ENCODE measurements at regions not wholly inside any gene's neighbourhood (a gene's known extent, or its start where the extent isn't known, plus 50 kb on each side); places are given as distances from the start of the nearest gene placed in this dataset.

GRCh38 chr14:95380350-95381042 lies 60.8 kb upstream of the CLMN start:
- WGBS, result 90% methylated on average over 4 of the region's 5 CpGs
- H3K79me1 ChIP-seq (replicated peaks; ENCODE audit: low read length, poor library complexity, severe bottlenecking), result no peaks in the 10 kb centered on the region
- no peak for DNase-seq

GRCh38 chr14:95379634-95380033 lies 59.9 kb upstream of the CLMN start:
- no peak overlapping the region for H3K4ac ChIP-seq (ENCODE audit: low read depth in 1 of 2, low read length in 2 of 2)
- no peak overlapping the region for H2BK5ac ChIP-seq (ENCODE audit: low read depth, low read length, poor library complexity, severe bottlenecking)
- H3K9me3 ChIP-seq (ENCODE audit: control insufficient read depth, low read length), result peaks cover 19% of the 10 kb centered on the region
- H3K23ac ChIP-seq (ENCODE audit: low read length in 2 of 2), result no peak overlapping the region
- H2BK120ac ChIP-seq (ENCODE audit: low read depth, low read length), result no peak overlapping the region
- no peak overlapping the region for H2BK12ac ChIP-seq (ENCODE audit: low read length in 2 of 2)
- H4K8ac ChIP-seq (ENCODE audit: low read length), result no peak overlapping the region
- no peak overlapping the region for H2AK5ac ChIP-seq (ENCODE audit: low read length, severe bottlenecking)
- peaks cover 6 to 15% of the 10 kb centered on the region in 2 experiments for H3K27me3 ChIP-seq (ENCODE audit: control insufficient read depth in 1 of 2, insufficient read depth in 1 of 2, low read length in 2 of 2)
- H3K4me3 ChIP-seq (ENCODE audit: insufficient read depth in 1 of 2, low read depth in 1 of 2, low read length in 2 of 2), result no peak overlapping the region
- no peak overlapping the region for H2BK15ac ChIP-seq (ENCODE audit: low read depth, poor library complexity, severe bottlenecking)
- no peak overlapping the region for H3K14ac ChIP-seq (ENCODE audit: low read length in 2 of 2)
- H3K18ac ChIP-seq (ENCODE audit: low read depth in 1 of 2, low read length in 2 of 2), result no peak overlapping the region
- H3K79me1 ChIP-seq (replicated peaks; ENCODE audit: low read length, poor library complexity, severe bottlenecking), result no peaks in the 10 kb centered on the region
- H3K9ac ChIP-seq (ENCODE audit: low read length), result no peak overlapping the region
- no peak overlapping the region for H3K4me2 ChIP-seq (ENCODE audit: low read length, poor library complexity, severe bottlenecking)
- no peaks in the 10 kb centered on the region for H3K36me3 ChIP-seq (ENCODE audit: control insufficient read depth in 1 of 2, insufficient read depth in 2 of 2, low read depth in 1 of 2, low read length in 2 of 2)
- H2AFZ ChIP-seq (ENCODE audit: low read depth, low read length), result no peak overlapping the region
- no peaks in the 10 kb centered on the region for H3K4me1 ChIP-seq (ENCODE audit: control insufficient read depth, insufficient read depth, low read depth, low read length)
- H4K91ac ChIP-seq (ENCODE audit: low read length), result no peak overlapping the region
- no peak overlapping the region for H3K27ac ChIP-seq (ENCODE audit: low read length, poor library complexity, severe bottlenecking)
- DNase-seq, result no peak

More at GRCh38 chr14:95380350-95381042, 60.8 kb upstream of the CLMN start:
- no peak overlapping the region for H3K4me3 ChIP-seq (ENCODE audit: insufficient read depth in 1 of 2, low read depth in 1 of 2, low read length in 2 of 2)
- no peak overlapping the region for H2BK15ac ChIP-seq (ENCODE audit: low read depth, poor library complexity, severe bottlenecking)
- H2BK120ac ChIP-seq (ENCODE audit: low read depth, low read length), result no peak overlapping the region
- no peak overlapping the region for H2BK12ac ChIP-seq (ENCODE audit: low read length in 2 of 2)
- no peak overlapping the region for H2AFZ ChIP-seq (ENCODE audit: low read depth, low read length)
- no peaks in the 10 kb centered on the region for H3K36me3 ChIP-seq (ENCODE audit: control insufficient read depth in 1 of 2, insufficient read depth in 2 of 2, low read depth in 1 of 2, low read length in 2 of 2)
- H3K18ac ChIP-seq (ENCODE audit: low read depth in 1 of 2, low read length in 2 of 2), result no peak overlapping the region
- no peak overlapping the region for H3K4ac ChIP-seq (ENCODE audit: low read depth in 1 of 2, low read length in 2 of 2)
- no peak overlapping the region for H4K91ac ChIP-seq (ENCODE audit: low read length)
- H3K9ac ChIP-seq (ENCODE audit: low read length), result no peak overlapping the region
- no peak overlapping the region for H3K4me2 ChIP-seq (ENCODE audit: low read length, poor library complexity, severe bottlenecking)
- H2AK5ac ChIP-seq (ENCODE audit: low read length, severe bottlenecking), result no peak overlapping the region
- H3K9me3 ChIP-seq (ENCODE audit: control insufficient read depth, low read length), result peaks cover 19% of the 10 kb centered on the region
- H3K27me3 ChIP-seq (ENCODE audit: control insufficient read depth in 1 of 2, insufficient read depth in 1 of 2, low read length in 2 of 2), result peaks cover 3 to 16% of the 10 kb centered on the region in 2 experiments
- H3K14ac ChIP-seq (ENCODE audit: low read length in 2 of 2), result no peak overlapping the region
- no peak overlapping the region for H3K23ac ChIP-seq (ENCODE audit: low read length in 2 of 2)
- no peak overlapping the region for H2BK5ac ChIP-seq (ENCODE audit: low read depth, low read length, poor library complexity, severe bottlenecking)
- H3K27ac ChIP-seq (ENCODE audit: low read length, poor library complexity, severe bottlenecking), result no peak overlapping the region
- no peak overlapping the region for H4K8ac ChIP-seq (ENCODE audit: low read length)
- H3K4me1 ChIP-seq (ENCODE audit: control insufficient read depth, insufficient read depth, low read depth, low read length), result no peaks in the 10 kb centered on the region

GRCh38 chr14:95375539-95376109 lies 55.9 kb upstream of the CLMN start:
- no peak overlapping the region for H3K4me2 ChIP-seq (ENCODE audit: low read length, poor library complexity, severe bottlenecking)
- H3K18ac ChIP-seq (ENCODE audit: low read depth in 1 of 2, low read length in 2 of 2), result no peak overlapping the region
- peaks cover 12% of the 10 kb centered on the region for H3K9me3 ChIP-seq (ENCODE audit: control insufficient read depth, low read length)
- H3K23ac ChIP-seq (ENCODE audit: low read length in 2 of 2), result no peak overlapping the region
- H4K91ac ChIP-seq (ENCODE audit: low read length), result peak overlapping the region; percentile 11
- no peak overlapping the region for H3K14ac ChIP-seq (ENCODE audit: low read length in 2 of 2)
- H3K4me1 ChIP-seq (ENCODE audit: control insufficient read depth, insufficient read depth, low read depth, low read length), result no peaks in the 10 kb centered on the region
- H2BK120ac ChIP-seq (ENCODE audit: low read depth, low read length), result no peak overlapping the region
- H3K27me3 ChIP-seq (ENCODE audit: control insufficient read depth in 1 of 2, insufficient read depth in 1 of 2, low read length in 2 of 2), result peaks cover 6 to 31% of the 10 kb centered on the region in 2 experiments
- no peak overlapping the region for H2AK5ac ChIP-seq (ENCODE audit: low read length, severe bottlenecking)
- H2BK12ac ChIP-seq (ENCODE audit: low read length in 2 of 2), result no peak overlapping the region
- H2BK5ac ChIP-seq (ENCODE audit: low read depth, low read length, poor library complexity, severe bottlenecking), result no peak overlapping the region
- H4K8ac ChIP-seq (ENCODE audit: low read length), result no peak overlapping the region
- H2AFZ ChIP-seq (ENCODE audit: low read depth, low read length), result no peak overlapping the region
- H2BK15ac ChIP-seq (ENCODE audit: low read depth, poor library complexity, severe bottlenecking), result no peak overlapping the region
- H3K4ac ChIP-seq (ENCODE audit: low read depth in 1 of 2, low read length in 2 of 2), result no peak overlapping the region
- no peak for DNase-seq
- no peak overlapping the region for H3K27ac ChIP-seq (ENCODE audit: low read length, poor library complexity, severe bottlenecking)
- no peak overlapping the region for H3K9ac ChIP-seq (ENCODE audit: low read length)
- H3K4me3 ChIP-seq (ENCODE audit: insufficient read depth in 1 of 2, low read depth in 1 of 2, low read length in 2 of 2), result no peak overlapping the region
- no peaks in the 10 kb centered on the region for H3K79me1 ChIP-seq (replicated peaks; ENCODE audit: low read length, poor library complexity, severe bottlenecking)
- H3K36me3 ChIP-seq (ENCODE audit: control insufficient read depth in 1 of 2, insufficient read depth in 2 of 2, low read depth in 1 of 2, low read length in 2 of 2), result no peaks in the 10 kb centered on the region
- 59% methylated on average over 7 of the region's 7 CpGs for WGBS

GRCh38 chr14:95374239-95374997 lies 54.7 kb upstream of the CLMN start:
- peaks cover 5% of the 10 kb centered on the region for H3K9me3 ChIP-seq (ENCODE audit: control insufficient read depth, low read length)
- H2AFZ ChIP-seq (ENCODE audit: low read depth, low read length), result no peak overlapping the region
- H4K91ac ChIP-seq (ENCODE audit: low read length), result no peak overlapping the region
- no peak overlapping the region for H3K27ac ChIP-seq (ENCODE audit: low read length, poor library complexity, severe bottlenecking)
- H3K36me3 ChIP-seq (ENCODE audit: control insufficient read depth in 1 of 2, insufficient read depth in 2 of 2, low read depth in 1 of 2, low read length in 2 of 2), result no peaks in the 10 kb centered on the region
- H2AK5ac ChIP-seq (ENCODE audit: low read length, severe bottlenecking), result no peak overlapping the region
- no peak overlapping the region for H3K23ac ChIP-seq (ENCODE audit: low read length in 2 of 2)
- H3K4ac ChIP-seq (ENCODE audit: low read depth in 1 of 2, low read length in 2 of 2), result no peak overlapping the region
- H2BK15ac ChIP-seq (ENCODE audit: low read depth, poor library complexity, severe bottlenecking), result no peak overlapping the region
- H3K18ac ChIP-seq (ENCODE audit: low read depth in 1 of 2, low read length in 2 of 2), result no peak overlapping the region
- no peak overlapping the region for H2BK12ac ChIP-seq (ENCODE audit: low read length in 2 of 2)
- H3K27me3 ChIP-seq (ENCODE audit: control insufficient read depth in 1 of 2, insufficient read depth in 1 of 2, low read length in 2 of 2), result peaks cover 6 to 43% of the 10 kb centered on the region in 2 experiments
- no peak overlapping the region for H2BK120ac ChIP-seq (ENCODE audit: low read depth, low read length)
- no peak overlapping the region for H3K4me3 ChIP-seq (ENCODE audit: insufficient read depth in 1 of 2, low read depth in 1 of 2, low read length in 2 of 2)
- 27% methylated on average over 1 of the region's 2 CpGs for WGBS
- no peak for DNase-seq
- no peak overlapping the region for H3K14ac ChIP-seq (ENCODE audit: low read length in 2 of 2)
- H4K8ac ChIP-seq (ENCODE audit: low read length), result no peak overlapping the region
- no peak overlapping the region for H3K9ac ChIP-seq (ENCODE audit: low read length)
- no peak overlapping the region for H3K4me2 ChIP-seq (ENCODE audit: low read length, poor library complexity, severe bottlenecking)
- H3K79me1 ChIP-seq (replicated peaks; ENCODE audit: low read length, poor library complexity, severe bottlenecking), result no peaks in the 10 kb centered on the region
- H3K4me1 ChIP-seq (ENCODE audit: control insufficient read depth, insufficient read depth, low read depth, low read length), result no peaks in the 10 kb centered on the region
- H2BK5ac ChIP-seq (ENCODE audit: low read depth, low read length, poor library complexity, severe bottlenecking), result no peak overlapping the region
